GM12874 (cell line): ENCODE measurements at regions not wholly inside any gene's neighbourhood (a gene's known extent, or its start where the extent isn't known, plus 50 kb on each side); places are given as distances from the start of the nearest gene placed in this dataset.

ENCODE experiments used
- CTCF ChIP-seq: IDR thresholded peaks from 2 replicates; pipeline ENCODE4 v1.5.1; 2011; ENCODE audit warnings: low read depth, mild to moderate bottlenecking, control low read depth, low read length, moderate library complexity; ENCODE audit not compliant: insufficient read depth

- TF ChIP-seq CTCF: no peak
Observed at GRCh38 chr20:57934007-57934805, 224.4 kb upstream of the PMEPA1 start.

GRCh38 chr20:57932227-57932864 is 222.5 kb upstream of the PMEPA1 start:
- no peak for TF ChIP-seq CTCF

- no peak for TF ChIP-seq CTCF
Observed at GRCh38 chr20:57930351-57930750, 220.5 kb upstream of the PMEPA1 start.

- no peak for TF ChIP-seq CTCF
Observed at GRCh38 chr20:57928181-57928967, 218.6 kb upstream of the PMEPA1 start.

- TF ChIP-seq CTCF: no peak
Observed at GRCh38 chr20:57927376-57927775, 217.6 kb upstream of the PMEPA1 start.

GRCh38 chr20:57922706-57923105 is 212.9 kb upstream of the PMEPA1 start:
- no peak for TF ChIP-seq CTCF

- TF ChIP-seq CTCF: no peak
Observed at GRCh38 chr20:57922083-57922482, 212.3 kb upstream of the PMEPA1 start.
